ENCODE measurements at regions not wholly inside any gene's neighbourhood (a gene's known extent, or its start where the extent isn't known, plus 50 kb on each side); places are given as distances from the start of the nearest gene placed in this dataset.

DNA sequence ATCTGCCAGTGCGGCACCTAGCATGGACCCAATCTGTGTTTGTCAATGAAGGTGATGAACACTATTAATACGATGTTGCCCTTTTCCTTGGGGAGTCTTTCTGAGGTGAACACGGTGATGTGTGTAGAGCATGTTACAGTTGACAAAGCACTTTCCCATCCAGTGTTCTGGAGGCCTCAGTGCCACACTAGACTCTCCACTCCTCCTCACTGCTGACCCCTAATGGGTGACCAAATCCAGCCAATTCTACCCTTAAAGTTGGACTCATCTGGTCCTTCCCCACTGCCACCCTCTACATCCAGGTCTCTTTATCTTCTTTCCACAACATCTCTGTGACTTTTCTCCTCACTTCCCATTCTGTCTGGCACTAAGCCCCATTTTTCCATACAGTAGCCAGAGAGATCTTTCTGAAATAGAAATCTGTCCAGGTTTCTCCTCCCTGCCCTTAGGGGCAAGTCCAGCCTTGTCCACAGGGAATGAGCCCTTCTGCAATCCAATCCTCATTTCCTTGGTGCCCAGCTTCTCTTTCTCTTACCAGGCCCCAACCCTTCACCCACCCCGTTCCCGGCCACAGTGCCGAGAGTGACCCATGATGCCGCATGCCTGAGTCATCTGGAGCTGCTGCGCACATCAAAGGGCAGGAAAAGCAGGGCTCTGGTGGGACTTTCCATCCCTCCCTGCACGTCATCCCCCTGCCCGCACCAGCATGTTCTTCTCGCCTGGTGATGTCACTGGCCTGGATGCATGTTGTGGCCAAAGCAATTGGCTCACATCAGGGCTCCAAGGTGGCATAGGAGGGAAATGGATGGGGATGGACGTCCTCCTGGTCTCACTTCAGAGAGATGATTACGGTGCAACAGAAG is 64.2 kb downstream of the RASSF10 start:
- no peak for TF ChIP-seq TAF1 (IDR thresholded peaks at IDR 0.05; ENCODE audit: low read depth)
- TF ChIP-seq YY1 (IDR thresholded peaks at IDR 0.05; ENCODE audit: low read depth), result no peak
- no peak for TF ChIP-seq RAD21 (IDR thresholded peaks at IDR 0.05; ENCODE audit: low read depth)
- TF ChIP-seq EP300 (IDR thresholded peaks at IDR 0.05; ENCODE audit: borderline replicate concordance), result no peak
- TF ChIP-seq, protein P1, sequence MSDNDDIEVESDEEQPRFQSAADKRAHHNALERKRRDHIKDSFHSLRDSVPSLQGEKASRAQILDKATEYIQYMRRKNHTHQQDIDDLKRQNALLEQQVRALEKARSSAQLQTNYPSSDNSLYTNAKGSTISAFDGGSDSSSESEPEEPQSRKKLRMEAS (IDR thresholded peaks at IDR 0.05), result no peak
- no peak for TF ChIP-seq CEBPB (IDR thresholded peaks at IDR 0.05)
- TF ChIP-seq CREB1 (IDR thresholded peaks at IDR 0.05; ENCODE audit: low read depth), result no peak
- TF ChIP-seq, protein P2, sequence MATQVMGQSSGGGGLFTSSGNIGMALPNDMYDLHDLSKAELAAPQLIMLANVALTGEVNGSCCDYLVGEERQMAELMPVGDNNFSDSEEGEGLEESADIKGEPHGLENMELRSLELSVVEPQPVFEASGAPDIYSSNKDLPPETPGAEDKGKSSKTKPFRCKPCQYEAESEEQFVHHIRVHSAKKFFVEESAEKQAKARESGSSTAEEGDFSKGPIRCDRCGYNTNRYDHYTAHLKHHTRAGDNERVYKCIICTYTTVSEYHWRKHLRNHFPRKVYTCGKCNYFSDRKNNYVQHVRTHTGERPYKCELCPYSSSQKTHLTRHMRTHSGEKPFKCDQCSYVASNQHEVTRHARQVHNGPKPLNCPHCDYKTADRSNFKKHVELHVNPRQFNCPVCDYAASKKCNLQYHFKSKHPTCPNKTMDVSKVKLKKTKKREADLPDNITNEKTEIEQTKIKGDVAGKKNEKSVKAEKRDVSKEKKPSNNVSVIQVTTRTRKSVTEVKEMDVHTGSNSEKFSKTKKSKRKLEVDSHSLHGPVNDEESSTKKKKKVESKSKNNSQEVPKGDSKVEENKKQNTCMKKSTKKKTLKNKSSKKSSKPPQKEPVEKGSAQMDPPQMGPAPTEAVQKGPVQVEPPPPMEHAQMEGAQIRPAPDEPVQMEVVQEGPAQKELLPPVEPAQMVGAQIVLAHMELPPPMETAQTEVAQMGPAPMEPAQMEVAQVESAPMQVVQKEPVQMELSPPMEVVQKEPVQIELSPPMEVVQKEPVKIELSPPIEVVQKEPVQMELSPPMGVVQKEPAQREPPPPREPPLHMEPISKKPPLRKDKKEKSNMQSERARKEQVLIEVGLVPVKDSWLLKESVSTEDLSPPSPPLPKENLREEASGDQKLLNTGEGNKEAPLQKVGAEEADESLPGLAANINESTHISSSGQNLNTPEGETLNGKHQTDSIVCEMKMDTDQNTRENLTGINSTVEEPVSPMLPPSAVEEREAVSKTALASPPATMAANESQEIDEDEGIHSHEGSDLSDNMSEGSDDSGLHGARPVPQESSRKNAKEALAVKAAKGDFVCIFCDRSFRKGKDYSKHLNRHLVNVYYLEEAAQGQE (IDR thresholded peaks at IDR 0.05; ENCODE audit: low read depth), result no peak
